ENCODE measurements at regions not wholly inside any gene's neighbourhood (a gene's known extent, or its start where the extent isn't known, plus 50 kb on each side); places are given as distances from the start of the nearest gene placed in this dataset.
A peak's percentile ranks its signal among the peaks of the same experiment; 100 is the strongest.

- ChIA-PET POLR2A (no interaction called here), CTCF (ENCODE audit: low intra/inter-chr PET ratio, low total read pairs) (no interaction called here)
- intact Hi-C loops (cut with micrococcal nuclease; ENCODE audit: unreplicated experiment), result loop anchor here (5.0 kb wide), 2 partner anchors 1501 to 1746 kb away; no protein-coding TSS in a partner anchor
- H3K27ac ChIP-seq (ENCODE audit: extremely low read length, insufficient read depth, low read length), result no peak overlapping the region
- no peaks in the 10 kb centered on the region for H3K79me2 ChIP-seq (ENCODE audit: insufficient read depth, low read length)
- no peak for TF ChIP-seq CENPX (CRISPR knock-in tag; IDR thresholded peaks at IDR 0.05)
- TF ChIP-seq MAFK (conservative IDR thresholded peaks at IDR 0.05 in 1 of 2, IDR thresholded peaks at IDR 0.05 in 1 of 2; ENCODE audit: low read length in 2 of 2), result peak; percentile 88 to 95
- TF ChIP-seq AGO2 (optimal IDR thresholded peaks at IDR 0.05; ENCODE audit: low read depth, low read length), result no peak
- TF ChIP-seq MAFF (IDR thresholded peaks at IDR 0.05; ENCODE audit: low read depth, low read length), result peak; percentile 94
- TF ChIP-seq ARID5B (CRISPR knock-in tag; IDR thresholded peaks at IDR 0.05), result no peak
- no peak for TF ChIP-seq HOXA3 (CRISPR knock-in tag; IDR thresholded peaks at IDR 0.05)
- TF ChIP-seq CENPBD1 (CRISPR knock-in tag; IDR thresholded peaks at IDR 0.05; ENCODE audit: borderline replicate concordance, low read depth), result no peak
- TF ChIP-seq ZNF441 (CRISPR knock-in tag; IDR thresholded peaks at IDR 0.05; ENCODE audit: borderline replicate concordance), result no peak
- no peak for TF ChIP-seq ZNF318 (CRISPR knock-in tag; IDR thresholded peaks at IDR 0.05)
- DNase-seq (ENCODE audit: low spot score) (no peak), FAIRE-seq (no peak), ATAC-seq (peak; percentile 25; the same call in 2 of the 3 replicates)
- WGBS (ENCODE audit: low lambda C conversion rate), result 16% methylated on average over 15 of the region's 17 CpGs
- no peak overlapping the region for H3K9ac ChIP-seq (ENCODE audit: insufficient read depth, low read depth, low read length)
- no peak overlapping the region for H3K4me2 ChIP-seq (ENCODE audit: low read depth, low read length)
- H3K4me1 ChIP-seq (ENCODE audit: insufficient read depth, low read length), result no peaks in the 10 kb centered on the region
- no peak overlapping the region for H3K4me3 ChIP-seq (replicated peaks in 1 of 3; ENCODE audit: insufficient read depth in 1 of 3, low read depth in 2 of 3, low read length in 3 of 3)
- no peaks in the 10 kb centered on the region for H4K20me1 ChIP-seq (ENCODE audit: insufficient read depth, low read length)
- H3K9me3 ChIP-seq (ENCODE audit: low read length), result peaks cover 10% of the 10 kb centered on the region
- BruUV-seq (replicated peaks), result no TSS peak
- no peak overlapping the region for H2AFZ ChIP-seq (ENCODE audit: low read length)
- no peaks in the 10 kb centered on the region for H3K27me3 ChIP-seq (ENCODE audit: control insufficient read depth in 1 of 2, insufficient read depth in 2 of 2, low read length in 2 of 2)
- H3K36me3 ChIP-seq (replicated peaks in 1 of 2; ENCODE audit: control insufficient read depth in 1 of 2, insufficient read depth in 2 of 2, low read length in 2 of 2), result no peaks in the 10 kb centered on the region
- in situ Hi-C loops (cut with HindIII; ENCODE audit: extremely low pct_ligation_motif_present, low pct_unique_long_range_greater_than_20kb), result no loop called here
Measured at GRCh38 chr6:164928057-164928727, 381.2 kb downstream of the C6orf118 start.

Measured in HepG2 (cell line).